Neural cell (in vitro differentiated cells): ENCODE measurements at regions not wholly inside any gene's neighbourhood (a gene's known extent, or its start where the extent isn't known, plus 50 kb on each side); places are given as distances from the start of the nearest gene placed in this dataset.

Source experiments
- H2AFZ ChIP-seq: fragments of 200-600, 300-800 bp; sonication (generic), shearing (Covaris generic); 2 replicates; pipeline ENCODE4 v1.6.0; 2014; ENCODE audit warnings: low read depth, mild to moderate bottlenecking, antibody characterized with exemption, low read length, moderate library complexity
- H3F3A ChIP-seq: fragments of 200-600 bp; shearing (Covaris generic); 2 replicates; pipeline ENCODE4 v1.6.1; 2016; ENCODE audit warnings: mild to moderate bottlenecking, moderate library complexity, mixed read lengths, antibody characterized with exemption, low read length; ENCODE audit not compliant: insufficient read depth, poor library complexity, severe bottlenecking
- H3K27ac ChIP-seq: fragments of 200-600, 300-800 bp; sonication (generic), shearing (Covaris generic); 2 replicates; pipeline ENCODE4 v1.5.1; 2014; ENCODE audit warnings: mild to moderate bottlenecking, low read length, moderate library complexity
- H3K27me3 ChIP-seq: fragments of 300-800, 200-600 bp; sonication (generic), shearing (Covaris generic); 2 replicates; pipeline ENCODE4 v1.6.0; 2014; ENCODE audit warnings: mild to moderate bottlenecking, low read depth, low read length, moderate library complexity; ENCODE audit not compliant: insufficient read depth
- H3K36me3 ChIP-seq: fragments of 300-800, 200-600 bp; sonication (generic), shearing (Covaris generic); 2 replicates; pipeline ENCODE4 v1.5.1; 2014; ENCODE audit warnings: mild to moderate bottlenecking, antibody characterized with exemption, low read length, moderate library complexity; ENCODE audit not compliant: insufficient read depth
- H3K4me2 ChIP-seq: fragments of 300-800, 200-600 bp; sonication (generic), shearing (Covaris generic); 2 replicates; pipeline ENCODE4 v1.6.0; 2014; ENCODE audit warnings: mild to moderate bottlenecking, low read length
- H3K4me3 ChIP-seq: fragments of 300-800, 200-600 bp; sonication (generic), shearing (Covaris generic); 2 replicates; pipeline ENCODE4 v1.5.1; 2014; ENCODE audit warnings: mild to moderate bottlenecking, low read length, moderate library complexity
- H3K79me2 ChIP-seq: fragments of 200-600 bp; shearing (Covaris generic); replicated peaks from 2 replicates; pipeline ENCODE4 v1.6.0; 2014; ENCODE audit warnings: mild to moderate bottlenecking, low read length, moderate library complexity; ENCODE audit not compliant: insufficient read depth
- H3K9ac ChIP-seq: fragments of 300-800, 200-600 bp; sonication (generic), shearing (Covaris generic); 2 replicates; pipeline ENCODE4 v1.6.1; 2016; ENCODE audit warnings: mild to moderate bottlenecking, low read length, mixed read lengths
- H3K9me2 ChIP-seq: fragments of 200-600 bp; shearing (Covaris generic); 2 replicates; pipeline ENCODE4 v1.6.1; 2016; ENCODE audit warnings: mild to moderate bottlenecking, low read length, mixed read lengths; ENCODE audit not compliant: insufficient read depth
- H3K9me3 ChIP-seq: fragments of 200-600, 300-800 bp; sonication (generic), shearing (Covaris generic); 2 replicates; pipeline ENCODE4 v1.6.1; 2016; ENCODE audit warnings: mild to moderate bottlenecking, mixed run types, low read length, moderate library complexity, mixed read lengths
- H4K20me1 ChIP-seq: fragments of 200-600 bp; shearing (Covaris generic); 2 replicates; pipeline ENCODE4 v1.6.1; 2016; ENCODE audit warnings: mild to moderate bottlenecking, mixed run types; ENCODE audit not compliant: insufficient read depth
- CTCF ChIP-seq: fragments of 450-650 bp; IDR thresholded peaks from 2 replicates; pipeline ENCODE4 v1.5.1; 2014; ENCODE audit warnings: antibody characterized with exemption, mild to moderate bottlenecking, moderate library complexity; ENCODE audit not compliant: poor library complexity, severe bottlenecking
- EP300 ChIP-seq: fragments of 450-650 bp; conservative IDR thresholded peaks from 2 replicates; pipeline ENCODE4 v1.6.1; 2014; ENCODE audit warnings: antibody characterized with exemption, mild to moderate bottlenecking, moderate library complexity; ENCODE audit not compliant: poor library complexity, severe bottlenecking
- EZH2 ChIP-seq: fragments of 200-600, 300-800 bp; shearing (Covaris generic), sonication (generic); IDR thresholded peaks from 2 replicates; pipeline ENCODE4 v1.6.1; 2014; ENCODE audit warnings: antibody characterized with exemption, low read length, borderline replicate concordance, mild to moderate bottlenecking; ENCODE audit not compliant: insufficient read depth, poor library complexity, severe bottlenecking
- MXI1 ChIP-seq: fragments of 450-650 bp; conservative IDR thresholded peaks from 2 replicates; pipeline ENCODE4 v1.6.1; 2014; ENCODE audit warnings: antibody characterized with exemption, mild to moderate bottlenecking; ENCODE audit not compliant: poor library complexity, severe bottlenecking
- POLR2AphosphoS5 ChIP-seq: IDR thresholded peaks from 2 replicates; pipeline ENCODE4 v1.6.1; 2012
- RAD21 ChIP-seq: fragments of 450-650 bp; conservative IDR thresholded peaks from 2 replicates; pipeline ENCODE4 v1.6.1; 2014; ENCODE audit warnings: antibody characterized with exemption, mild to moderate bottlenecking, moderate library complexity
- REST ChIP-seq: IDR thresholded peaks from 2 replicates; pipeline ENCODE4 v1.6.1; 2012; ENCODE audit warnings: borderline replicate concordance
- SMC3 ChIP-seq: fragments of 450-650 bp; conservative IDR thresholded peaks from 2 replicates; pipeline ENCODE4 v1.6.1; 2014; ENCODE audit warnings: antibody characterized with exemption, mild to moderate bottlenecking, moderate library complexity; ENCODE audit not compliant: poor library complexity
- TAF1 ChIP-seq: IDR thresholded peaks from 2 replicates; pipeline ENCODE4 v1.6.1; 2012; ENCODE audit warnings: low read depth

GRCh38 chr1:190578526-190578925 is 100.9 kb upstream of the BRINP3 start:
- no peak overlapping the region for H3K4me3 ChIP-seq
- H3K27ac ChIP-seq, result no peak overlapping the region

GRCh38 chr1:190579552-190580193 is 102.0 kb upstream of the BRINP3 start:
- H3K9me3 ChIP-seq, result no peaks in the 10 kb centered on the region
- H3K36me3 ChIP-seq, result no peaks in the 10 kb centered on the region
- H3K27me3 ChIP-seq, result no peaks in the 10 kb centered on the region
- H3K9ac ChIP-seq, result no peak overlapping the region
- no peaks in the 10 kb centered on the region for H3K9me2 ChIP-seq
- no peak overlapping the region for H3K4me3 ChIP-seq
- no peaks in the 10 kb centered on the region for H4K20me1 ChIP-seq
- H3K4me2 ChIP-seq, result no peak overlapping the region
- no peak overlapping the region for H3K27ac ChIP-seq
- no peak overlapping the region for H2AFZ ChIP-seq
- H3K79me2 ChIP-seq, result no peaks in the 10 kb centered on the region
- no peaks in the 10 kb centered on the region for H3F3A ChIP-seq
- TF ChIP-seq SMC3 (no peak), RAD21 (no peak), EZH2 (no peak), EP300 (no peak), POLR2AphosphoS5 (no peak), REST (no peak), MXI1 (no peak), TAF1 (no peak)

More at GRCh38 chr1:190578526-190578925, 100.9 kb upstream of the BRINP3 start:
- no peaks in the 10 kb centered on the region for H4K20me1 ChIP-seq
- H3K79me2 ChIP-seq, result no peaks in the 10 kb centered on the region
- no peak overlapping the region for H2AFZ ChIP-seq
- H3K36me3 ChIP-seq, result no peaks in the 10 kb centered on the region
- H3K27me3 ChIP-seq, result no peaks in the 10 kb centered on the region
- no peak overlapping the region for H3K9ac ChIP-seq
- no peaks in the 10 kb centered on the region for H3K9me2 ChIP-seq
- no peaks in the 10 kb centered on the region for H3K9me3 ChIP-seq
- TF ChIP-seq MXI1, result no peak
- no peak for TF ChIP-seq POLR2AphosphoS5
- TF ChIP-seq REST, result no peak
- TF ChIP-seq CTCF, result no peak
- TF ChIP-seq RAD21, result no peak
- no peak for TF ChIP-seq TAF1
- no peak for TF ChIP-seq EZH2
- TF ChIP-seq EP300, result no peak
- no peak overlapping the region for H3K4me2 ChIP-seq
- H3F3A ChIP-seq, result no peaks in the 10 kb centered on the region
